ENCODE measurements at regions not wholly inside any gene's neighbourhood (a gene's known extent, or its start where the extent isn't known, plus 50 kb on each side); places are given as distances from the start of the nearest gene placed in this dataset.

GRCh38 chr6:53744321-53744720 lies 50.5 kb upstream of the LRRC1 start:
- DNase-seq (ENCODE audit: low read depth in 2 of 2), result no peak

- peak in 1 of 2 donors; percentile 8 for DNase-seq (ENCODE audit: low read depth in 2 of 2)
Observed at GRCh38 chr6:53741034-53741823, 53.6 kb upstream of the LRRC1 start.

GRCh38 chr6:53737746-53738145 lies 57.1 kb upstream of the LRRC1 start:
- DNase-seq (ENCODE audit: low read depth in 2 of 2), result no peak

- DNase-seq (ENCODE audit: low read depth in 2 of 2), result no peak
Observed at GRCh38 chr6:53735896-53736295, 58.9 kb upstream of the LRRC1 start.

- peak in 1 of 2 donors; percentile 13 for DNase-seq (ENCODE audit: low read depth in 2 of 2)
Observed at GRCh38 chr6:53734473-53735299, 60.1 kb upstream of the LRRC1 start.

GRCh38 chr6:53731866-53732636 lies 62.8 kb upstream of the LRRC1 start:
- no peak for DNase-seq (ENCODE audit: low read depth in 2 of 2)

GRCh38 chr6:53730767-53731166 lies 64.0 kb upstream of the LRRC1 start:
- DNase-seq (ENCODE audit: low read depth in 2 of 2), result no peak

- peak; percentile 21 to 26 for DNase-seq (ENCODE audit: low read depth in 2 of 2)
Observed at GRCh38 chr6:53728570-53729194, 63.1 kb upstream of the KLHL31 start.

- DNase-seq (ENCODE audit: low read depth in 2 of 2), result no peak
Observed at GRCh38 chr6:53727748-53728147, 62.2 kb upstream of the KLHL31 start.

GRCh38 chr6:53725791-53726575 lies 60.4 kb upstream of the KLHL31 start:
- DNase-seq (ENCODE audit: low read depth in 2 of 2), result peak; percentile 51 to 62

- no peak for DNase-seq (ENCODE audit: low read depth in 2 of 2)
Observed at GRCh38 chr6:53724501-53724900, 58.9 kb upstream of the KLHL31 start.

GRCh38 chr6:53723331-53723730 lies 57.8 kb upstream of the KLHL31 start:
- DNase-seq (ENCODE audit: low read depth in 2 of 2), result no peak

- no peak for DNase-seq (ENCODE audit: low read depth in 2 of 2)
Observed at GRCh38 chr6:53721766-53722165, 56.2 kb upstream of the KLHL31 start.

GRCh38 chr6:53718597-53719460 lies 53.3 kb upstream of the KLHL31 start:
- no peak for DNase-seq (ENCODE audit: low read depth in 2 of 2)

- DNase-seq (ENCODE audit: low read depth in 2 of 2), result no peak
Observed at GRCh38 chr6:53717566-53717965, 52.0 kb upstream of the KLHL31 start.

GRCh38 chr6:53715434-53715833 lies 49.9 kb upstream of the KLHL31 start:
- no peak for DNase-seq (ENCODE audit: low read depth in 2 of 2)

All from stimulated activated CD8-positive, alpha-beta memory T cell treated with anti-CD3 and anti-CD28 coated beads, Interleukin-2, amount 100 ng/mL, for 48 hours (primary cell).